NCI-H524 (cell line): ENCODE measurements at regions not wholly inside any gene's neighbourhood (a gene's known extent, or its start where the extent isn't known, plus 50 kb on each side); places are given as distances from the start of the nearest gene placed in this dataset.

Experiments
- DNase-seq, 2 experiments: peaks; one replicate each; lab custom pipeline; 2025; lab: John Stamatoyannopoulos, UW

DNA sequence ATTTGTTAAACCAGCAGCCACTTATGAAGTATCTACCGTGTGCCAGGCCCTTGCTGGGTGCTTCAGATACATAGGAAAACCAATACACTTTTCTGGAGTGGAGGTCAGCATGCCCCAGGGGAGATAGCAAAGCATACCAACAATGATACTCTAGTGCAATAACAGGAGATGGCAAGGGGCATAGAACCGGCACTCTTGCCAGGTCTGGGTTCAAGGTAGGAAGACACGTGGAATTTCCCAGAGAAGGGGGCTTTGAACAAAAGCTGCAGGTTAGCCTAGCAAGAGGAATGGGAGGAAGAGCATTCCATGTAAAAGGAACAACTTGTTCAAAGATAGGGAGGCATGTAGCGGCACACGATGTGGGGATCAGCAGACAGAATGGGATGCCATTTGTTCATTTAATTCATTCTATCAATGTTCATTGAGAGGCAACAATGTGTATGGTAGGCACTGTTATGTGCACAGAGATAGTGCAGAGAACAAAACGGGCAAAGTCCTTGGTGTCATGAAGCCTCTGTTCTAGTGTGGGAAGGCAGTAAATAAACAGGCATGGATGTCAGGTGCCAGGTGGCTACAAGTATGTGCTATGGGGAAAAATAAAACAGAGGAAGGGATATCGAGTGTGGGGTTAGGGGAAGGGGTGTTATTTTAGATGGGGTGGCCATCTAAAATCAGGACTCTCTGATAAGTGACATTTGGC, 162.6 kb upstream of the E2F8 start:
- DNase-seq, result peak; percentile 26 to 71

DNA sequence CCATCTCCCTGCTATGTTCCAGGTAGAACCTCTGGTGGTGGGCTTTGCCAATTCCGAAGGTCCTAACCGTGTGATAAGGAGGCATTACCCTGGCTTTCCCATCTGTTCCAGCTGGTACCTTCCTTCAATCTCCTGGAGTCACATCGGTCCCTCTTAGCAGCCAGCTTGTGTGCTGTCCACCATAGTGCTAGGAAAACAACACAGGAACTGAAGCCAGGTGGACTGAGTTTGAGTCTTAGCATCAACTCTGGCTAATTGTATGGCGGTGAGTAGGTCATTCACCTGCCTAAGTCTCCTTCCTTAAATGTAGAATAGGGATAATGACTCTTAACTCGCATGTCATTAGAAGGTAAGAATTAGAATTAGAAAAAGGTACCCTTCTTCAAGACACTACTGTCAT, 159.6 kb upstream of the E2F8 start:
- no peak for DNase-seq

DNA sequence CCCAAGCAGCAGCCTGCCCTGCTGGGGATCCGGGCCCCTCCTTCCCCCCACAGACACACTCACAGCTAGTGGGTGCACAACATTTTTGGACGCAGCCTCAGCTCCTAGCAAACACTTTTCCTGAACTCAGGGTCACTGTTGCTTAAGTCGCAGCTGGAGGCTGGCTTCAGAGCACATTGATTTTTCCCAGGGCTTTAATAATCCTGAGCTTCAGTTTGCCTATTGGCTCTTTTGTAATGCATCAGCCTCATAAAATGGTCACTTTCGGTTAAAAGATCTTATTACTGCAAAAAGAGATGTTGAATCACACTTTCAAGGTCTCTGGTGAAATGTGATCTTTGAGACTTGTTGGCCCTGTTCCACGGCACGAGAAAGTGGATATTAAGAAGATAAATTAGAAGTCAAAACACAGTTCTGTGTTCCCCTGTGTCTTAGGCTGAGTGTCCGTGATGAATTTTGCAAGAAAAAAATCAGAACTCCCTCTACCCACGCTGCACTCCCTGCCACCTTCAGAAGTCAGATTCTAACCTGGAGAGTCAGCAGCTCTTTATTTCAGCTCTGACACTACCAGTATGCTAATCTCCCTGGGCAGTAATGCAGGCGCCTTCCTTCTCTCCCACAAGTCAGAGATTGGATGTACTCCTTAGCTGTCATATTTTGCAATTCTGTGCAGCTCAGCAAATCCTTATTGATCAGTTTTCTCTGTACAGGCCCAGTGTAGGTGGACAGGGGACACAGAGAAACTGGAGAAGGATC, 158.2 kb upstream of the E2F8 start:
- no peak for DNase-seq

DNA sequence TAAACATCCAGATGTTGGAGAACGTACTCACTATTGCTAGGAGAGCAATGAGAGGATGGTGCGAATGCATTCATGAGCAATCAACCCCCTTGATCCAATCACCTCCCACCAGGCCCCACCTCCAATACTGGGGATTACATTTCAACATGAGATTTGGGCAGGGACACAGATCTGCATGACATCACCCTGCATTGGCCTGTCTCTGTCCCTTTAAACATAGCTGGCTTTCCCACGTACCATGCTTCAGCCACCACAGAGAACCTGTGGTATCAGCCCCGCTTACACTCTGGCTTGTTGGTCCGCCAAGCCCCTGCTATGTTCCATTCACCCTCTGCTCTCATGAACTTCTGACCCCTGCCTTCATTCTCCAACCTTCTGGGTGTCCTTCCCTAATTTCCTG, 157.5 kb upstream of the E2F8 start:
- DNase-seq, result no peak

DNA sequence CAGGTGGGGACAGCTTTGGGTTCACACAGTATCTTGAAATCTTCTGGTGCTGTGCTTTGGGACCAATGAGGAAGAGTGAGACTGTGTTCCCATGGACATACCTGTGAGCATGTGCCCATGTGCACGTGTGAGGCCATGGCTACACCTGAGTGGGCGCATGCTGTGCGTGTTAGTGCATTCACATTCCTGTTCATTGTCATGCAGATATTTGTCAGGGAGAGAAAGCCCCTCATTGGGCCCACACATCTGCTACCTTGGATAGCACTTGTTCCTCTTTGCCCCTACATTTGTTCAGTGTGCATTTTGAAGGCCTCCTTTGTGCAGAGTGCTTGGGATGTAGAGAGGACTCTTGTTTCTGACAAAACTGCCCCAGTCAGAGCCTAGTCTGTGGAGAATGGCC, 154.3 kb upstream of the E2F8 start:
- DNase-seq, result no peak

DNA sequence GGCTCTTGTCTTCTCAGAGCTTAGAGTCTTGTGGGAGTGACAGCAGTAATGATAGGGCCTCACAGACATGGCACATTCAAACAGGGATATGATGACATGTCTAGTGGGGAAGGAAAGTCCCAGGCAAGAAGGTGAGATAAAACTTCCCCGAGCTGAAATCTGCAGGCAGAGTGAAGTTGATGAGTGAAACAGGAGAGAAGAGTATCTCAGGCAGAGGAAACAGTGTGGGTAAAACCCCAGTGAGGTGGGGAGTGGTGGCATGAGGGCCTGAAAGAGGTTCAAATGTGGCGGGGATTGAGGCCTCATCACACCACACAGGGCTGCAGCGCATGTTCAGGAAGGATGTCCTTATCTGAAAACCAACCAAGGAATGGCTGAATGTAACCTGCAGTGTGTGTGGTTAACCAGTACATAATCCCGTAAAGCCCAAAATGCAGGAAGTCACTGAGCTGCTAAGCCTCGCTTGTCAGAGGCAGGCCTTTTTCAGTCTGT, 153.8 kb upstream of the E2F8 start:
- no peak for DNase-seq

DNA sequence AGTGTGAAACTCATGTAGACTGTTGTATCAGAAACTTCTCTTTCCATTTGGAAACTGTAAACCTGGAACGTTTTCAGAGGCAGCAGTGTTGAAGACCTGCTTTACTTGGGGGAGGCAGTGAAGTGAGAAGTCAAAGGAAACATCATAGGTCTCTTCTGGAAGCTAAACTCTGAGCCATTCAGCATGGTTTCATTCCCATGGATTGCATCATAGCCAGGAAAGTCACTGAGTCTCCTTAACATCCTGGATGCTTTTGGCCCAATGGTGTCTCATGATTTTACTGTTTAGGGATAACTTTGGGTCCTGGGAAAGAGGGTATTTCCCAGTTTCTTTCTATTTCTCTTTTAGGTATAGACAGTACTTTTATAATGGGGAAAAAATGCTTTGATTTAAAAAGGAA, 153.2 kb upstream of the E2F8 start:
- DNase-seq, result no peak

DNA sequence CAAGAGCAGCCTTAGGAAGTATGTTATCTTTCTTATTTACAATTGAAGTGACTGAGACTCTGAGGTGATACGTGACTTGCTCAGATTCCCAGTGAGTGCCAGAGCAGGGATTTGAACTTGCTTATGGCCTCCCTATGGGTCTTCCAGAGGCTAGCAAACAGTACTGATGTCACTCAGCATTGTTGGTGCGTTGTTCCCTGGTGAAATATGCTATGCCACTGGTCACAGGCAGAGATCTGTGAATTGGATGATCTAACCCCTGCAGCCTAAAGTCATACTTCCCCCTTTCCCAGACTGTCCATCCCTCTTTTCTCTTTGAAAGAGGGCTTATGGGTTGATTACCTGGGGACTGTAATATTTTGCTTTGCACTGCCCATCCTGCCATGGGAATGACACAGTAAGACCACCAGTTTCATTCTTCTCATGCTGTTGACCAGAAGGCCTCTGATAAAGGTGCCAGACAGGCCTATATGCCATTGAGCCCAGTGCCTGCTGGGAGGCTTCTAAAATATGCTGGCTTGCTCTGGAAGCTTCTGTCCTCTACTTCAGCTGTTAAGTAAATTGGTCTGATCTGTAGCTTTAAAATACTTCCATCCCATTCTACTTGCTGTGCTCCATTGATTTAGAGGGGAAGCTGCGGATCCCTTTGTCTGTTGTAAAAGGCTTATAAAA, 152.2 kb upstream of the E2F8 start:
- DNase-seq, result no peak

DNA sequence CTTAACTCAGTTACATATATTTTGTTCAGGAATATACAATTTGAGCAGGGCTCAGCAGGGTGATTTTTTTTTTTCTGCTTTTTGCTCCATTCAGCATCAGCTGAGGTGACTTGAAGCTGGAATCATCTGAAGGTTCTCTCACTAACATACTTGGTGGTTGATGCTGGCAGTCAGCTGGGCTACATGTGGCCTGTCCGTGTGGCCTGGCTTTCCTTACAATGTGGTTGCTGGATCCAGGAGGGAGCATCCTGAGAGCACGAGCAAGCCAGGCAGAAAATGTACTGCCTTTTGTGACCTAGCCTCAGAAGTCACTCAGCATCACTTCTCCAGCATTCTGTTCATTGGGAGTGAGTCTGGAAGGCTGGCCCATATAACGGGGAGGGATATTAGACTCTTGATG, 151.6 kb upstream of the E2F8 start:
- DNase-seq, result no peak

DNA sequence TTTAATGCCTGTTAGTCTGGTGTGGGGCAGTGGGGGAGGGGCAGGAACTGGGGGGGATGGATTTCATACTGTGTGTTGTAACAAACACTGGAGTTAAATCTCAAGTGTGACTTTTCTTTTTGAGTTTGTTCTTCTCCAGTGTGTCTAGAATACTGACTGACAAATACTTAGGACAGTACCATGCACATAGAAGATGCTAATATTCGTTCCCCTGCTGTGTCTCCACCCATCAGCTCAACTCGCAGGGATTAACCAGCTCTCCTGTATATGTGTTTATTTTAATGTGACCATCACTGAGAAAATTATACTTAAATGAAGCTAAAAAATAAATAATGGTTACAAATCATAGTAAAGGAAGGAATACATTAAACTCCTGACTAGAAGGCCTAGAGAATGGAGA, 150.9 kb upstream of the E2F8 start:
- no peak for DNase-seq

DNA sequence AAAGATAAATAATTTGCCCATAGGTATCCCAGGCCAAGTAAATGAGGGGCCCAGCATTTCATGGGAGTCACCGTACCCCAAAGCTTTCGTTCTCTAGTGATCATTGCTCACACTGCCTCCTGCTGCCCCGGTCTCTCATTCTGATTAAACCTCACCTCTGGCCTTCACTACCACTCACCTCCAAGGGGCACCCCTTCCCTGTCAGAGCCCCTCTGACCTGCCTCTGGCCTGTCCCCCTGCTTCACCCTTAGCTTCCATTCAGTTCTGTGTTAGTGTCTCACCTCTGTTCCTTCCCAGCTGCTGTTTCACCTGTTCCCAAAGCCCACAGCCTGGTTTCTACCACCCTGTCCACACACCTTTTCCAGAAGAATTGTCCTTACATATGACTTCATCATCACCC, 150.3 kb upstream of the E2F8 start:
- no peak for DNase-seq

DNA sequence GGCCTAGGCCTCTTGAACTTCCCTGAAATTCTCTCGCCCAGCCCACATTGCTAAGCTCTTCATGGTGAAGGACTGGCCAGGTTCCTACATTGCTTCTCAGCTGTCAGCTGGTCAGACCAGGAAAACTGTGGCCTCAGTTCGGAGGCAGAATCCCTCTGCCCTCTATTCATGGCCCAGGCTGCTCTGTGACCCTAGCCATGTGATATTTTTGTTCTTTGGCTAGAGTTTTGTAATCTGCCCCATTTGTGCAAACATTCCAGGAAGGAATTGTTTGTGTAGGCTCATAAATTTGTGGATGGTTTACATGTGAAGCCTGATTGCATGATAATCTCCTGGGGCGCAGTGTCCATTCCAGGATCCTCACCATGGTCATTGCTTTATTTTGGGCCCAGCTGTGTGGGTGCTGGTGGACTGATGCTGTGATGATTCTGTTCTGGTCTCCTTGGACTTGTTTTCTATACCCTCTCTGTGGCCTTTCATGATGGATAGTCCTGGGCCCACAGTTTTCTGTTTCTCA, 149.1 kb upstream of the E2F8 start:
- no peak for DNase-seq

DNA sequence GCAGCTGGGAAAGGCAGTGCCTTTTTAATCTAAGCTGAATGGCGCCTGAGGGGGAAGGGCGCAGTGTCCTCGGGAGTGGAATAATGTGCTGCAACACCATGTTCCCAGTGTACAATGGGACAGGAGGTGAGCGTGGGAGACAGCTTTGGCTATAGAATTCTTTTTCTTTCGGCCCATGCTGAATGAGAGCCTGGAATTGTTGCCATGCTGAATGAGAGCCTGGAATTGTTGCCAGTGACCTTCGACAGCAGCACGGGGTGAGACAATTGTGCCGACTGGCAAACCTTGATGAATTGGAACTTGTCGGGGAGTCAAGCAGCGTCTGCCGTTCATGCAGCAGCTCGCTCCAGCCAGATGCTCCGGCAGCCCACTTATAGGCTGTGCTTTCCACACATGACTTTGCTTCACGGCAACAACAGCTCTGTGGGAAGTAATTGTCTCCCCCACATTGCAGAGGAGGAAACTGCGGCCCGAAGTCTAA, 141.4 kb upstream of the E2F8 start:
- peak; percentile 46 to 64 for DNase-seq

DNA sequence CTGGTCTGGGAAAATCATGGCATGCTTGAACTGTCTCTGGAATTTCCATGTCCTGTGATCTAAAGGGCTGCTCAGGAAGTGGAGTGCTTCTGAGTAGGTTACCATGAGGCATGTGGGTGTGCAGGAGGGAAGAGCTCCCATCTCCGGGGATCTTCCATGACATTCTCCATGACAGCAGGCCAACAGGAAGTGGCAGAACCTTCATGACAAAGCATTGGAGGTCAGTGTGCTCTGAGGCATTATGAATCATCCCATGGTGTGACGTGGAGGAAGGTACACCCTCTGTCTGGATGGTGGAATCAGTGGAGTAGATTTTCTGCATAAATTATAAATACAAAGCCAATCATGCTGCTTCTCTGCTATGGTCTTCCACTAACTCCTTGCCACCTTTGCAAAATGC, 139.6 kb upstream of the E2F8 start:
- DNase-seq, result peak in 1 of 2 experiments; percentile 57

DNA sequence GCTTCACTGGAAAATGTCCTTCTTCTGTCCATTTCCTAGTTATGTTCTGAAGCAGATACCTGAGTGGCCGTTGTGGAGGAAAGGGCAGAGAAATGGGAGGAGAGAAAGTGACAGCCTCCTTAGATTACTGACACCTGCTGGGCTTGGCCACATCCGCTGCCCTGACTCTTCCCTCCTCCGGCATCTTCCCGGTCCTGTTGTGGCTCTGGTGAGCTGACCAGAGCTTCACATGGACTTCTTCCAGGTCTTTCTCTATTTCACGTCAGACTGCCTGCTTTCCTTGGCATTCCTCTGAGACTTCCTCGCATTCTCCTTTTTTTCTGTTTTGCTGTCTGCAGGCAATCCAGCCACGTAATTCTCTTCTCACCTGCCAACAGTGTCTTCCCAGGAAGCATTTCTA, 138.7 kb upstream of the E2F8 start:
- no peak for DNase-seq

DNA sequence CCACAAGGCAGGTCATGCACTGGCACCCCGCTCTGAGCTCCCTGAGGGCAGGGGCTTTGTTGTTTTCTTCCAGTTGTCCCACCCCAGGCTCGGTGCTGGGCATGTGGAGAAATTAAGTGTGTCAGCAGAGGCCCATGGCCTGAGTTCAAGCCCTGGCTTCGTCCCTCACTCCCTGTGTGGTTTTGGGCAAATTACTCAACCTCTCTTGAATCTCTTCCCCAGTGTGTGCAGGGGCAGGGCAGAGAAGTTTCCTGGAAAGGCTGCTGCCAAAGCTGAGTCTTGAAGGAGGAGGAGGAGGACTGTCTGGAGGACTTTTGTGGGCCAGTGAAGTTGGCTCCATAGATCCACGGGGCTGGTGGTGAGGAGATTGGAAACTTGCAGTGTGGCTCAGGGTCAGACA, 138.1 kb upstream of the E2F8 start:
- no peak for DNase-seq

DNA sequence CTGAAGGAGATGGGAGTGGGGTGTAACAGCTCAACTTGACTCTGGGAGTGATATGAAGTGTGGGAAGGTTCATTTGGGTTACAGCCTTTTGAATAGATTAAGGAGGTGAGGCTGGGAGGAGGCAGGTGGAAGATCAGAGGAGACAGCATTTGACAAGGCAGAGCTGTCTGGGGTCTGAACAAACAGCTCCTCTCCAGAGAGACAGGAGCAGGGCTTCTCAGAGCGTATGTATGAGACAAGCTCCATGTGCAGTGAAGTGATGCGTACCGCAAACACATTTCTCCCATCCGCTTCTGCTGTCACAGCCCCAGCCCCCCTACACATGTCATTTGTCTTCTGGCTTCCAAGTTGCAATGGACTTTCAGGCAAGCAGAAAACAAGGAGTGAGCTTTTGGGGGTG, 137.1 kb upstream of the E2F8 start:
- DNase-seq, result no peak

DNA sequence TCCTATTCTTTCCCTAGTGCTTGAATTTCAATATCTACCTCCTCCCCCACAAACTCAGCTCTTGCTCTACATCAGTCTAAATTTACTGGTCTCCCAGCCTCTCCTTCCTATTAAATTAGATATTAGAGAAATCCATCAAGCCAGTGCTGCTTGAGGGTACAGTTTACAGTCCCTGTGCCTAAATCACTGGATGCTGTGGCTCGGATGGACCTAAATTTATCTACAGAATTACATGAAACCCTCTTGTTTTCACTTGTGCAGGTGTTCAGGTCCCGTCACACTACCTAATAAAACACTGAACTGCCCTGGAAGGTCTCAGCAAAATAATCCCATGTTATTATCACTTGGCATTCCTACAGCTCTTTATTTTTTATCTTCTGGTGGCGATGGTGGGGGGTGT, 134.7 kb upstream of the E2F8 start:
- DNase-seq, result no peak

DNA sequence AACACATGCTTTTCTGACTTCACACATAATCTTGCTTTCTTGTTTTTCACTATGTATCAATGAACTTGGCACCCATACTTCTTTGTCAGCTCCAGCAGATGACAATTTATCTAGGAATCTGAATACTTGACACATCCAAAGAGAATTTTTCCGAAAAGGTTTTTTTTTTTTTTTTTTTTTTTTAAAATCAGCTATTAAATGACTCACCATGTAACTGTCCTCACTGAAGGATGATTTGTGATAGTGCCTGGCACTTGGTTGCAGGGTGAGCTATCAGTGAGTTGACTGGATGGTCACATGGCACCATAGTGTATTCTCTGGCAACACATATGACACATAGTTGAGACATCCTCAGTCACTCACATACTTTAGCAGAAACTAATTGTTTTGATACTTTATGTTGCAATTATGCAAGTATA, 133.4 kb upstream of the E2F8 start:
- DNase-seq, result no peak

DNA sequence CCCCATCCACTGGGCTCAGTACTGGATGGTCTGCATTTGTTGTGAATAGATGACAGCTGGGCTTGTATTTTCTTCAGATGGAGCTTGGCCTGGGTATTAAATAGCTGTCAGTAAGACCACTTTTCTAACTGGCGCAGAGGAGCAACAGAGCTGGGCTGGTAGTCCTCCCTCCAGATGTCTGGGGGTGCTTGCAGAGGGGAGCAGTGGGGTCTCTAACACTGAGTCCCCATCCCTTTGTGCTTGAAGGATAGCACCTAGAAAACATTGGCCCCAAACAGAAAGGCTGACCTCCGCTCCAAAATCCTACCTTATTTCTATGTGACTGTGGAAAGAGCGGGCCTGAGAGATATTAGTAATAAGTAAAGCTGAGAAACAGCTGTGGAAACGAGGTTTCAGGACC, 131.6 kb upstream of the E2F8 start:
- DNase-seq, result no peak

DNA sequence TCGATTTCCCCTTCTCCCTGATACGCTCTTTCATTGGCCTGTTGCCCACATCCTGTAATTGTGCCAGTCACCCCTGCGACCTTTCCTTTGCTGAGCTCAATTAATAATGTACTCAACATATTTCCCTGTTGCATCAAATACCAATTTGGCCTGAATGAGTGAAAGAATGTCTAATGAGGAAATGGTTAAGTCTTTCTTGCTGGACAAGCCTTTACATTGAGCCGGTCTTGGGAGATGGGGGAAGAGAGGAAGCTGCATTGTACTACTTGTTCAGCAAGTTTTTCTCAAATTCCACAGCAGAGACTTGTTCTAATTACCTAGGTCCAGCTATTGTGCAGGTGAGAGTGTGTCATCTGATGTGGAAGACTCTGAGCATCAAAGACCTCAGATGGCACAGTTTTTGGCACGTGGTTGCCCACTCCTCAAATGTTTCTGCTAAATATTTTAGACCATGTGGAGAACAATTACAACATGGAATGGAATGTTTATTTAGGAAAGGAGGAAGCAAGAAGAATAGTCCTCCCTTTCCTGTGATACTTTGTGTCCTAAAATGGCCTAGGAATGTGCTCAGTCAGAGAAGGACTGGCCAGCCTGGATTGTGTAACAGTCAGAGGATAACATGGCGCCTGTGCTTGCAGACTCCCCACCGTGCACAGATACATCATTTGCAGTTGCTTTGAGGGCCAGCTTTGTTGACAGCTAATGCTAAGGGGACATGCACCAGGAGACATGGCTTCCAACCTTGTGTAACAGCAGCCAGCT, 129.5 kb upstream of the E2F8 start:
- DNase-seq, result no peak
